ENCODE measurements at regions not wholly inside any gene's neighbourhood (a gene's known extent, or its start where the extent isn't known, plus 50 kb on each side); places are given as distances from the start of the nearest gene placed in this dataset.

DNA sequence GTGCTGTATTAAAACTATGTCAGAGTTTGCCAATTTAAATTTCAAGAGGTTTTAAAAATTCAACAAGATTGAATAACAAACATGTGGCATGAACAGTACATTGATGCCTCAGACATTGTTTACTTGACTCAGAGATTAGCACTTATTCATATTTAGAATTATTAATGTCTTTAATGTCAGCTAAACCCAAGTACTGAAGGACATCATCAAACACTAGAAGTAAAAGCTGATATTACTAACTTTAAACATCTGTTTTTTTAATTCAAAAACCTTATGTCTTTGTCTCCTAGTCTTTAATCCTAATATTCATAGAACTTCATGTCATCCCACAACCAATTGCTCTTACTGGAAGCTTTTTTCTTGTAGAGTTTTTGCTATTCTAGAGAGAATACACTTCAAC, 406.2 kb upstream of the PCDH7 start:
- no peaks in the 10 kb centered on the region for H3K9me3 ChIP-seq (ENCODE audit: control insufficient read depth in 1 of 2, insufficient read depth in 1 of 2, low read depth in 1 of 2, low read length in 2 of 2)
- RAD21 ChIA-PET (ENCODE audit: low non-redundant PET in 1 of 2, low total read pairs in 2 of 2, uncharacterized antibody in 2 of 2, unreplicated experiment in 2 of 2): no interaction called here

GRCh38 chr4:30330894-30331652, 389.1 kb upstream of the PCDH7 start:
- Histone ChIP-seq H3K4me2 (ENCODE audit: low read length) (no peak overlapping the region), H3K9ac (ENCODE audit: low read length) (no peak overlapping the region), H3K27ac (ENCODE audit: low read depth, low read length) (no peak overlapping the region), H3K4me3 (replicated peaks in 1 of 2; ENCODE audit: low read depth in 1 of 2, low read length in 2 of 2) (no peak overlapping the region), H3K79me2 (ENCODE audit: insufficient read depth, low read length) (no peaks in the 10 kb centered on the region), H3K27me3 (ENCODE audit: insufficient read depth, low read length) (no peaks in the 10 kb centered on the region), H3K9me3 (ENCODE audit: control insufficient read depth in 1 of 2, insufficient read depth in 1 of 2, low read depth in 1 of 2, low read length in 2 of 2) (0 out of 4 replicates have a peak, but pooled peaks cover 0 to 4% of the 10 kb centered on the region in 2 experiments), H3K36me3 (ENCODE audit: control insufficient read depth in 1 of 2, insufficient read depth in 2 of 2, low read length in 2 of 2) (no peaks in the 10 kb centered on the region), H3K4me1 (ENCODE audit: control insufficient read depth in 1 of 2, insufficient read depth in 2 of 2, low read length in 2 of 2) (no peaks in the 10 kb centered on the region), H3K9me2 (ENCODE audit: insufficient read depth) (0 out of 2 replicates have a peak, but pooled peaks cover 4% of the 10 kb centered on the region), H2AFZ (ENCODE audit: low read depth, low read length, poor library complexity, severe bottlenecking) (no peak overlapping the region), H4K20me1 (ENCODE audit: insufficient read depth) (no peaks in the 10 kb centered on the region)
- no peak for DNase-seq (ENCODE audit: low read depth, low spot score)
- no TSS peak for BruUV-seq (replicated peaks)
- TF ChIP-seq POLR2A (IDR thresholded peaks at IDR 0.05; ENCODE audit: borderline replicate concordance, extremely low read depth, insufficient read depth, insufficient read length) (no peak), RAD21 (IDR thresholded peaks at IDR 0.05; ENCODE audit: low read depth) (no peak), EZH2 (IDR thresholded peaks at IDR 0.05) (no peak), CEBPB (IDR thresholded peaks at IDR 0.05; ENCODE audit: low read depth) (no peak), SIN3A (IDR thresholded peaks at IDR 0.05; ENCODE audit: low read depth) (no peak)
- CTCF ChIA-PET: no interaction called here
- POLR2A ChIA-PET: no interaction called here
- intact Hi-C loops (cut with micrococcal nuclease): no loop called here
- RAD21 ChIA-PET (ENCODE audit: low non-redundant PET in 1 of 2, low total read pairs in 2 of 2, uncharacterized antibody in 2 of 2, unreplicated experiment in 2 of 2): no interaction called here
- no peak for ATAC-seq

More for the DNA sequence above, 406.2 kb upstream of the PCDH7 start:
- Histone ChIP-seq H3K79me2 (ENCODE audit: insufficient read depth, low read length) (no peaks in the 10 kb centered on the region), H3K9ac (ENCODE audit: low read length) (no peak overlapping the region), H2AFZ (ENCODE audit: low read depth, low read length, poor library complexity, severe bottlenecking) (no peak overlapping the region), H3K36me3 (ENCODE audit: control insufficient read depth in 1 of 2, insufficient read depth in 2 of 2, low read length in 2 of 2) (no peaks in the 10 kb centered on the region), H3K9me2 (ENCODE audit: insufficient read depth) (no peaks in the 10 kb centered on the region), H3K27ac (ENCODE audit: low read depth, low read length) (no peak overlapping the region), H4K20me1 (ENCODE audit: insufficient read depth) (no peaks in the 10 kb centered on the region), H3K27me3 (ENCODE audit: insufficient read depth, low read length) (no peaks in the 10 kb centered on the region), H3K4me1 (ENCODE audit: control insufficient read depth in 1 of 2, insufficient read depth in 2 of 2, low read length in 2 of 2) (no peaks in the 10 kb centered on the region), H3K4me3 (replicated peaks in 1 of 2; ENCODE audit: low read depth in 1 of 2, low read length in 2 of 2) (no peak overlapping the region), H3K4me2 (ENCODE audit: low read length) (no peak overlapping the region)
- ChIA-PET POLR2A (no interaction called here), CTCF (no interaction called here)
- no TSS peak for BruUV-seq (replicated peaks)
- DNase-seq (ENCODE audit: low read depth, low spot score) (no peak), ATAC-seq (no peak)
- no peak for TF ChIP-seq CBX3 (IDR thresholded peaks at IDR 0.05; ENCODE audit: low read depth)
- TF ChIP-seq CEBPB (IDR thresholded peaks at IDR 0.05; ENCODE audit: low read depth): no peak
- no peak for TF ChIP-seq YY1 (IDR thresholded peaks at IDR 0.05; ENCODE audit: extremely low read depth, insufficient replicate concordance, low read depth, low read length)
- TF ChIP-seq SP1 (IDR thresholded peaks at IDR 0.05; ENCODE audit: low read depth): no peak
- TF ChIP-seq ELF1 (IDR thresholded peaks at IDR 0.05; ENCODE audit: borderline replicate concordance, low read depth): no peak
- intact Hi-C loops (cut with micrococcal nuclease): no loop called here

Data from HCT116 (cell line).